Testis (tissue), 2 donors: ENCODE measurements at regions not wholly inside any gene's neighbourhood (a gene's known extent, or its start where the extent isn't known, plus 50 kb on each side); places are given as distances from the start of the nearest gene placed in this dataset.

ENCODE experiments used
- DNase-seq: peaks from one replicate; pipeline ENCODE4 v3.0.0-alpha.2; 2019
- H3K27ac ChIP-seq, 2 donors: fragments of 200-600 bp; sonication (generic); one replicate each; pipeline ENCODE4 v1.5.1; 2019
- H3K27me3 ChIP-seq: fragments of 200-600 bp; sonication (generic); one replicate; pipeline ENCODE4 v1.5.1; 2019
- H3K36me3 ChIP-seq: fragments of 200-600 bp; sonication (generic); one replicate; pipeline ENCODE4 v1.5.1; 2017; ENCODE audit warnings: low read depth; ENCODE audit errors: missing control alignments
- H3K4me1 ChIP-seq: fragments of 200-600 bp; sonication (generic); one replicate; pipeline ENCODE4 v1.5.1; 2019
- H3K4me3 ChIP-seq, 2 donors: fragments of 200-600 bp; sonication (generic); one replicate each; pipeline ENCODE4 v1.5.1; 2017 to 2019
- H3K9me3 ChIP-seq: fragments of 200-600 bp; sonication (generic); one replicate; pipeline ENCODE4 v1.5.1; 2017
- CTCF ChIP-seq, 3 experiments: fragments of 450-650 bp in 2 of 3; fragments of 200-600 bp in 1 of 3; sonication (generic) in 1 of 3; IDR thresholded peaks; one replicate each; pipeline ENCODE4 v1.5.1; 2016 to 2019; ENCODE audit warnings: antibody characterized with exemption in 3 of 3, mild to moderate bottlenecking in 2 of 3, moderate library complexity in 1 of 3
- POLR2A ChIP-seq: fragments of 450-650 bp; IDR thresholded peaks from one replicate; pipeline ENCODE4 v1.6.1; 2017; ENCODE audit warnings: antibody characterized with exemption, mild to moderate bottlenecking, moderate library complexity
- WGBS, 2 donors: methylation state at CpG; one replicate each; pipeline ENCODE4 v1.1.5; 2018; 5-methylcytosine and 5-hydroxymethylcytosine counted together
- intact Hi-C: fragments of 100-400 bp; cut with DNase I; formaldehyde crosslinking; loops from one replicate; pipeline ENCODE4 v1.15.1; 2023; ENCODE audit warnings: low total_unique reads

- 69 to 84% methylated on average over 21 of the region's 21 CpGs for WGBS, 2 donors
- no peak overlapping the region for H3K27ac ChIP-seq
- H3K36me3 ChIP-seq: no peaks in the 10 kb centered on the region
- no peak for DNase-seq
- no peaks in the 10 kb centered on the region for H3K27me3 ChIP-seq
- TF ChIP-seq CTCF (IDR thresholded peaks at IDR 0.05) (no peak), POLR2A (no peak)
- H3K9me3 ChIP-seq: no peaks in the 10 kb centered on the region
- H3K4me3 ChIP-seq: no peak overlapping the region
- H3K4me1 ChIP-seq: peaks cover 7% of the 10 kb centered on the region
- intact Hi-C loops: no loop called here
Measured at GRCh38 chr2:183607995-183608394, 483.8 kb downstream of the NUP35 start.

DNA sequence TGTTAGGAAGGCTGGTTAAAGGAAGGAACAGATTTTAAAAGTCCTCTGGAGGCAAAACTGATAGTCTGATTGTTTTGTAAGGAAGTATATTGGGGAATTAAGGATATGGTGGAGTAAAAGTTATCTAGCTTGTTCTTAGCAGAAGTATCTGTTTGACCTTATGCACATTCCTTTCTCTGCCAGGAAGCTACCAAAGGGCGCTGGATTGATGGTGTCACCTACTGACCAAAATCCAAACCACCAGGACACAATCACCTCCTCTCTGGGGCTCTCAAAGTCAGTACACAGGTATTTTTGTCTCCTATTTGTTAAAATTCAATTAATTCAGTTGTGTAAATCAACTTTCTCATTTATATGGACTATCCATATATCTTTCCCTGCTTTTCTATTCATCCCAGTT, 484.5 kb downstream of the NUP35 start:
- 85 to 93% methylated on average over 1 of the region's 1 CpG for whole genome bisulfite sequencing, 2 donors
- intact Hi-C loops: no loop called here
- TF ChIP-seq CTCF (IDR thresholded peaks at IDR 0.05) (no peak), POLR2A (no peak)
- H3K4me1 ChIP-seq: peaks cover 8% of the 10 kb centered on the region
- DNase-seq: no peak
- H3K4me3 ChIP-seq: no peak overlapping the region
- no peaks in the 10 kb centered on the region for H3K27me3 ChIP-seq
- no peaks in the 10 kb centered on the region for H3K36me3 ChIP-seq
- no peak overlapping the region for H3K27ac ChIP-seq
- no peaks in the 10 kb centered on the region for H3K9me3 ChIP-seq

DNA sequence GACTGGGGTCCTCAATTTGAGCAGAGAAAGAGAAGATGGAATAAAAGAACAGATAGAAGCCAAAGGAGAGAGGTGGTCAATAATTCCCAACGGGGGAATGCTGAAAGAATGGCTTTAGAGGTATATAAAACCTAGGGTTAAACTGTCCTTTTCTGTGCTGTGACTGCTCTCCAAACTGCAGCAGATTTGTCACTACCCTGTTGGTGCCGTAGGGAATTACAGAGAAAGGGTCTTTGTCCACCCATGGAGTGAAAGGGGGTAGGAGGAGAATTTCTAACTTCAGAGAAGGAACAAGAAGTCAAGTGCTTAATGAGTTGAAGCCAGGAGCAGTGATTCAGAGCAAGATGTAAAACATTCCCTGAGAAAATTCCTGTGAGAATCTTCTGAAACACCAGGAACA, 486.5 kb downstream of the NUP35 start:
- Histone ChIP-seq H3K4me3 (no peak overlapping the region), H3K27ac (peak overlapping the region in 1 of 2 donors; percentile 7), H3K36me3 (no peaks in the 10 kb centered on the region), H3K27me3 (no peaks in the 10 kb centered on the region), H3K4me1 (peaks cover 21% of the 10 kb centered on the region), H3K9me3 (no peaks in the 10 kb centered on the region)
- TF ChIP-seq POLR2A: no peak
- TF ChIP-seq CTCF (IDR thresholded peaks at IDR 0.05): no peak
- no peak for DNase-seq
- intact Hi-C loops: no loop called here
- 72 to 84% methylated on average over 2 of the region's 2 CpGs for WGBS, 2 donors

GRCh38 chr2:183614799-183615435, 490.7 kb downstream of the NUP35 start:
- TF ChIP-seq CTCF (IDR thresholded peaks at IDR 0.05) (no peak), POLR2A (no peak)
- intact Hi-C loops: no loop called here
- 23 to 26% methylated on average over 5 of the region's 5 CpGs for WGBS, 2 donors
- peak overlapping the region; percentile 47 to 62 for H3K27ac ChIP-seq
- H3K4me1 ChIP-seq: peaks cover 21% of the 10 kb centered on the region
- no peaks in the 10 kb centered on the region for H3K36me3 ChIP-seq
- DNase-seq: peak; percentile 82
- no peak overlapping the region for H3K4me3 ChIP-seq
- H3K9me3 ChIP-seq: no peaks in the 10 kb centered on the region
- H3K27me3 ChIP-seq: no peaks in the 10 kb centered on the region

DNA sequence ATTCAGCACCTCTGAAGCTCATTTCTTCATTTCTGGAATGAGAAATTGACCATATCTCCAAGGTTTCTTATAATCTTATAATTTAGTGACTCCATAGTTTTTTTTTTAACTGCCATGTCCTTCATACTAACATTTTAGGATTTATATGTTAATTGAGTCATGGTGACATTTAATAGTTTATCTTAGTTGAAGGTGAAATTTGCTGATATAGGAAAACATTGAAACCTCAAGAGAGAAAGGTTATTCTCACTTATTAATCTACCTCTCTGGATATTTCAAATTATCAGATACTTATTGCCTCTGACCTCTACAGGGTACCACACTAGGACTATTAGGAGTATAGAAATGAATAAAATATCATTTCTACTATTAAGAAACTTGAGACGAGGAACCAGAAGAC, 499.0 kb downstream of the NUP35 start:
- 87 to 94% methylated on average over 1 of the region's 1 CpG for WGBS, 2 donors
- no peaks in the 10 kb centered on the region for H3K36me3 ChIP-seq
- H3K27me3 ChIP-seq: no peaks in the 10 kb centered on the region
- TF ChIP-seq CTCF (IDR thresholded peaks at IDR 0.05) (no peak), POLR2A (no peak)
- H3K27ac ChIP-seq: no peak overlapping the region
- no peak overlapping the region for H3K4me3 ChIP-seq
- no peaks in the 10 kb centered on the region for H3K4me1 ChIP-seq
- no peak for DNase-seq
- intact Hi-C loops: no loop called here
- no peaks in the 10 kb centered on the region for H3K9me3 ChIP-seq
